ENCODE measurements at regions not wholly inside any gene's neighbourhood (a gene's known extent, or its start where the extent isn't known, plus 50 kb on each side); places are given as distances from the start of the nearest gene placed in this dataset.

DNA sequence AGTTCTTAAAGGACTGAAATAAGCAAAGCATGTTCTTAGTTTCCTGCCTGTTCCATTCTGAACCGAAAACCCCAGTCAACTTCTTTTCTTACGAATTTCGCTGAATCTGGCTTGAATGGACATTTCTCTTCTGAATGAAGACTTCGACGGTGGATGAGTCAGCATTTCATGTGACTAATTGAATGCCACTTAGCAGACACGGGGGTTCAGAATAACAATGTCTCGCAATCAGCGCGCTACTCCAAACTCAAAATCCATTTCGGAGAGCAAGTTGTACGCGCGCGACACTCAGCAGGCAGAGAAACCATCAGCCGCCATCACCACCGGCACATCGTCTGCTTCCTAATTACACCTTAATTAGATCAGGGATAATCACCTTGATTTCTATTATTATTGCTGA, 239.0 kb upstream of the KLF6 start:
- no peaks in the 10 kb centered on the region for H3K27me3 ChIP-seq (ENCODE audit: insufficient read depth, low read length, poor library complexity)
- H3K9ac ChIP-seq (ENCODE audit: low read depth, low read length), result no peak overlapping the region
- H3K36me3 ChIP-seq (ENCODE audit: insufficient read depth, low read length), result no peaks in the 10 kb centered on the region
- no peak overlapping the region for H2AFZ ChIP-seq (ENCODE audit: low read depth, low read length)
- H3K4me3 ChIP-seq (ENCODE audit: low read depth in 1 of 2, low read length in 2 of 2), result no peak overlapping the region
- H3K4me2 ChIP-seq (ENCODE audit: insufficient read depth, low read length), result no peak overlapping the region
- H3K79me2 ChIP-seq (ENCODE audit: insufficient read depth, low read length), result no peaks in the 10 kb centered on the region
- TF ChIP-seq, protein P1, sequence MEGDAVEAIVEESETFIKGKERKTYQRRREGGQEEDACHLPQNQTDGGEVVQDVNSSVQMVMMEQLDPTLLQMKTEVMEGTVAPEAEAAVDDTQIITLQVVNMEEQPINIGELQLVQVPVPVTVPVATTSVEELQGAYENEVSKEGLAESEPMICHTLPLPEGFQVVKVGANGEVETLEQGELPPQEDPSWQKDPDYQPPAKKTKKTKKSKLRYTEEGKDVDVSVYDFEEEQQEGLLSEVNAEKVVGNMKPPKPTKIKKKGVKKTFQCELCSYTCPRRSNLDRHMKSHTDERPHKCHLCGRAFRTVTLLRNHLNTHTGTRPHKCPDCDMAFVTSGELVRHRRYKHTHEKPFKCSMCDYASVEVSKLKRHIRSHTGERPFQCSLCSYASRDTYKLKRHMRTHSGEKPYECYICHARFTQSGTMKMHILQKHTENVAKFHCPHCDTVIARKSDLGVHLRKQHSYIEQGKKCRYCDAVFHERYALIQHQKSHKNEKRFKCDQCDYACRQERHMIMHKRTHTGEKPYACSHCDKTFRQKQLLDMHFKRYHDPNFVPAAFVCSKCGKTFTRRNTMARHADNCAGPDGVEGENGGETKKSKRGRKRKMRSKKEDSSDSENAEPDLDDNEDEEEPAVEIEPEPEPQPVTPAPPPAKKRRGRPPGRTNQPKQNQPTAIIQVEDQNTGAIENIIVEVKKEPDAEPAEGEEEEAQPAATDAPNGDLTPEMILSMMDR (IDR thresholded peaks at IDR 0.05; ENCODE audit: borderline replicate concordance, extremely low read depth, low read length, poor library complexity, severe bottlenecking), result no peak
- TF ChIP-seq EZH2 (IDR thresholded peaks at IDR 0.05; ENCODE audit: borderline replicate concordance, low read depth, low read length, severe bottlenecking), result no peak
- no peaks in the 10 kb centered on the region for H4K20me1 ChIP-seq (ENCODE audit: insufficient read depth, low read length)
- no peak for DNase-seq
- H3K4me1 ChIP-seq (ENCODE audit: insufficient read depth, low read length), result peaks cover 23% of the 10 kb centered on the region
- H3K27ac ChIP-seq (ENCODE audit: low read length), result no peak overlapping the region
- no peak for ATAC-seq (ENCODE audit: insufficient read depth, low read depth)
- no peaks in the 10 kb centered on the region for H3K9me3 ChIP-seq (ENCODE audit: insufficient read depth, low read length, severe bottlenecking)

DNA sequence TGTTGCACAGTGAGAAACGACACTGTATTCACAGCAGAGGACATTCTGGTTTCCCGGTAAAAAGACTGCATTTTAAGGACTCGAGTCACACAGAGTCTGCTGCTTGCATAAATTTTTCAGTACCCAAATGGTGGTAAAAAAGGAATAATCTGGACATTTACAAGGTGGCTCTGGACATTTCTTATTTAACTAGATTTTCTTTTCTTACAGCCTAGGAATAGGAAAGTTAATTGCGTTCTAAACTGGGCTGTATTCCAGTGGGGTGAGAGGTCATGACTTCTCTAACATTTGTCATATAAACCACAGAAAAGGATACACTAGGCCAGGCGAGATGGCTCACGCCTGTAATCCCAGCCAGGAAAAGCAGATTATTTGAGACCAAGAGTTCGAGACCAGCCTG, 237.5 kb upstream of the KLF6 start:
- Histone ChIP-seq H3K9me3 (ENCODE audit: insufficient read depth, low read length, severe bottlenecking) (no peaks in the 10 kb centered on the region), H2AFZ (ENCODE audit: low read depth, low read length) (no peak overlapping the region), H3K27me3 (ENCODE audit: insufficient read depth, low read length, poor library complexity) (no peaks in the 10 kb centered on the region), H3K79me2 (ENCODE audit: insufficient read depth, low read length) (no peaks in the 10 kb centered on the region), H4K20me1 (ENCODE audit: insufficient read depth, low read length) (no peaks in the 10 kb centered on the region), H3K4me1 (ENCODE audit: insufficient read depth, low read length) (peaks cover 23% of the 10 kb centered on the region), H3K36me3 (ENCODE audit: insufficient read depth, low read length) (no peaks in the 10 kb centered on the region), H3K4me3 (ENCODE audit: low read depth in 1 of 2, low read length in 2 of 2) (no peak overlapping the region), H3K4me2 (ENCODE audit: insufficient read depth, low read length) (no peak overlapping the region), H3K27ac (ENCODE audit: low read length) (no peak overlapping the region), H3K9ac (ENCODE audit: low read depth, low read length) (no peak overlapping the region)
- ATAC-seq (ENCODE audit: insufficient read depth, low read depth), result no peak
- TF ChIP-seq EZH2 (IDR thresholded peaks at IDR 0.05; ENCODE audit: borderline replicate concordance, low read depth, low read length, severe bottlenecking), result no peak
- TF ChIP-seq, protein P1 (IDR thresholded peaks at IDR 0.05; ENCODE audit: borderline replicate concordance, extremely low read depth, low read length, poor library complexity, severe bottlenecking), result no peak
- DNase-seq, result no peak

DNA sequence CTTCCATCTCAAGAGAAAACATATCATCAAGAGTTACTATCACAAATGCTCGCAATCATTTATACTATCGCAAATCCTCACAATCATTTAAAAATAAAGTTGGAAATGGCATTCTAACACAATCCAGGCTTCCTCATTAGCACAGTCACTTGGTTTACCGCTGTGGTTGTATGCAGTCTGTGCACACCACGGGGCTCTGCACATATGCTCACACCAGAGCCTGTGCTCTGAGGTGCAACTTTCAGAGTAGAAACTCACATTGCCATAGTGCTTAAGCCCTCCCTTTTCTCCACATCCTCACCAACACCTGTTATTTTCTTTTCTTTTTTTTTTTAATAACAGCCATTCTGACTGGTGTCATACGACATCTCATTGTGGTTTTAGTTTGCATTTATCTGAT, 235.6 kb upstream of the KLF6 start:
- H3K9me3 ChIP-seq (ENCODE audit: insufficient read depth, low read length, severe bottlenecking), result no peaks in the 10 kb centered on the region
- peaks cover 23% of the 10 kb centered on the region for H3K4me1 ChIP-seq (ENCODE audit: insufficient read depth, low read length)
- no peak overlapping the region for H3K4me2 ChIP-seq (ENCODE audit: insufficient read depth, low read length)
- no peaks in the 10 kb centered on the region for H3K79me2 ChIP-seq (ENCODE audit: insufficient read depth, low read length)
- ATAC-seq (ENCODE audit: insufficient read depth, low read depth), result peak; percentile 89
- H4K20me1 ChIP-seq (ENCODE audit: insufficient read depth, low read length), result no peaks in the 10 kb centered on the region
- peak overlapping the region; percentile 36; the same call in 1 of the 2 replicates for H3K27ac ChIP-seq (ENCODE audit: low read length)
- H3K36me3 ChIP-seq (ENCODE audit: insufficient read depth, low read length), result no peaks in the 10 kb centered on the region
- TF ChIP-seq, protein P1 (IDR thresholded peaks at IDR 0.05; ENCODE audit: borderline replicate concordance, extremely low read depth, low read length, poor library complexity, severe bottlenecking), result no peak
- TF ChIP-seq EZH2 (IDR thresholded peaks at IDR 0.05; ENCODE audit: borderline replicate concordance, low read depth, low read length, severe bottlenecking), result no peak
- H3K27me3 ChIP-seq (ENCODE audit: insufficient read depth, low read length, poor library complexity), result no peaks in the 10 kb centered on the region
- no peak overlapping the region for H3K9ac ChIP-seq (ENCODE audit: low read depth, low read length)
- H2AFZ ChIP-seq (ENCODE audit: low read depth, low read length), result no peak overlapping the region
- no peak overlapping the region for H3K4me3 ChIP-seq (ENCODE audit: low read depth in 1 of 2, low read length in 2 of 2)
- DNase-seq, result peak; percentile 56

DNA sequence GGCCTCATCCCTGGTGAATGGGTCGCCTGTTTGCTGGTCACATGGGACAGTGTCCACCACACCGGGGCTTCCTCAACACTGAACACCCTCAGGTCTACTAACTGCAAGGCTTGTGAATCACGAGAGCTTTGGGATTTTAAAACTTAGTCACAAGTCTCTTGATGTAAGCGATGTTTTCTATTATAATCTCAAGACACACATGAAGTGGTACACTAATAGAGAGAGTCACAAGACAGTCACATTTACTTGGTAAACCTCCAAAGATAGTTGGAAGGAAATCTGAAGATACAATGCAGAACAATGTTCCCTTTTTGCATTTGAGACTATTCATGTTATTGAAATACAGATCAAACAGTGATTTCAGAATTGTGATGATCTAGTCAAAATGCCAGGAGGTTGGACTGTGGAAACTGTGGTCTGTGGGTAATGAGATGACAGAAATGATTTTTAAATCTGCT, 233.1 kb upstream of the KLF6 start:
- Histone ChIP-seq H2AFZ (ENCODE audit: low read depth, low read length) (no peak overlapping the region), H3K79me2 (ENCODE audit: insufficient read depth, low read length) (no peaks in the 10 kb centered on the region), H4K20me1 (ENCODE audit: insufficient read depth, low read length) (no peaks in the 10 kb centered on the region), H3K4me3 (ENCODE audit: low read depth in 1 of 2, low read length in 2 of 2) (no peak overlapping the region), H3K36me3 (ENCODE audit: insufficient read depth, low read length) (no peaks in the 10 kb centered on the region), H3K4me2 (ENCODE audit: insufficient read depth, low read length) (no peak overlapping the region), H3K27me3 (ENCODE audit: insufficient read depth, low read length, poor library complexity) (no peaks in the 10 kb centered on the region), H3K9ac (ENCODE audit: low read depth, low read length) (no peak overlapping the region), H3K9me3 (ENCODE audit: insufficient read depth, low read length, severe bottlenecking) (no peaks in the 10 kb centered on the region), H3K27ac (ENCODE audit: low read length) (no peak overlapping the region), H3K4me1 (ENCODE audit: insufficient read depth, low read length) (peaks cover 17% of the 10 kb centered on the region)
- TF ChIP-seq, protein P1 (IDR thresholded peaks at IDR 0.05; ENCODE audit: borderline replicate concordance, extremely low read depth, low read length, poor library complexity, severe bottlenecking), result no peak
- no peak for TF ChIP-seq EZH2 (IDR thresholded peaks at IDR 0.05; ENCODE audit: borderline replicate concordance, low read depth, low read length, severe bottlenecking)
- ATAC-seq (ENCODE audit: insufficient read depth, low read depth) (no peak), DNase-seq (no peak)

All from DND-41 (cell line).